ENCODE measurements at regions not wholly inside any gene's neighbourhood (a gene's known extent, or its start where the extent isn't known, plus 50 kb on each side); places are given as distances from the start of the nearest gene placed in this dataset.

- no peak overlapping the region for H3K4me3 ChIP-seq (ENCODE audit: low read length)
- no peak for DNase-seq
- no peaks in the 10 kb centered on the region for H3K27me3 ChIP-seq (ENCODE audit: control insufficient read depth, insufficient read depth, low read length)
- peaks cover 13% of the 10 kb centered on the region for H3K4me1 ChIP-seq (ENCODE audit: control insufficient read depth, insufficient read depth, low read length)
- H3K36me3 ChIP-seq (ENCODE audit: control insufficient read depth, insufficient read depth, low read length), result no peaks in the 10 kb centered on the region
- H3K9me3 ChIP-seq (replicated peaks; ENCODE audit: control insufficient read depth, low read depth, low read length), result no peaks in the 10 kb centered on the region
- H3K27ac ChIP-seq (ENCODE audit: low read length), result no peak overlapping the region
- WGBS (ENCODE audit: insufficient coverage), result 88% methylated on average over 2 of the region's 6 CpGs
These were observed 85.4 kb downstream of the IER5 start for GRCh38 chr1:181173761-181174447.

GRCh38 chr1:181174861-181175260 lies 86.4 kb downstream of the IER5 start:
- H3K4me1 ChIP-seq (ENCODE audit: control insufficient read depth, insufficient read depth, low read length), result peaks cover 23% of the 10 kb centered on the region
- H3K9me3 ChIP-seq (replicated peaks; ENCODE audit: control insufficient read depth, low read depth, low read length), result no peaks in the 10 kb centered on the region
- no peaks in the 10 kb centered on the region for H3K27me3 ChIP-seq (ENCODE audit: control insufficient read depth, insufficient read depth, low read length)
- H3K36me3 ChIP-seq (ENCODE audit: control insufficient read depth, insufficient read depth, low read length), result no peaks in the 10 kb centered on the region
- H3K27ac ChIP-seq (ENCODE audit: low read length), result no peak overlapping the region
- 41% methylated on average over 2 of the region's 4 CpGs for WGBS (ENCODE audit: insufficient coverage)
- DNase-seq, result no peak
- H3K4me3 ChIP-seq (ENCODE audit: low read length), result no peak overlapping the region

- 88% methylated on average over 3 of the region's 6 CpGs for WGBS (ENCODE audit: insufficient coverage)
- Histone ChIP-seq H3K4me1 (ENCODE audit: control insufficient read depth, insufficient read depth, low read length) (peaks cover 28% of the 10 kb centered on the region), H3K9me3 (replicated peaks; ENCODE audit: control insufficient read depth, low read depth, low read length) (no peaks in the 10 kb centered on the region), H3K27ac (ENCODE audit: low read length) (no peak overlapping the region), H3K27me3 (ENCODE audit: control insufficient read depth, insufficient read depth, low read length) (no peaks in the 10 kb centered on the region), H3K4me3 (ENCODE audit: low read length) (no peak overlapping the region), H3K36me3 (ENCODE audit: control insufficient read depth, insufficient read depth, low read length) (no peaks in the 10 kb centered on the region)
- no peak for DNase-seq
These were observed 86.9 kb downstream of the IER5 start for GRCh38 chr1:181175356-181175910.

GRCh38 chr1:181175955-181176354 lies 87.5 kb downstream of the IER5 start:
- Histone ChIP-seq H3K9me3 (replicated peaks; ENCODE audit: control insufficient read depth, low read depth, low read length) (no peaks in the 10 kb centered on the region), H3K4me3 (ENCODE audit: low read length) (no peak overlapping the region), H3K36me3 (ENCODE audit: control insufficient read depth, insufficient read depth, low read length) (no peaks in the 10 kb centered on the region), H3K4me1 (ENCODE audit: control insufficient read depth, insufficient read depth, low read length) (peaks cover 34% of the 10 kb centered on the region), H3K27ac (ENCODE audit: low read length) (no peak overlapping the region), H3K27me3 (ENCODE audit: control insufficient read depth, insufficient read depth, low read length) (no peaks in the 10 kb centered on the region)
- 79% methylated on average over 4 of the region's 5 CpGs for WGBS (ENCODE audit: insufficient coverage)
- no peak for DNase-seq

- peak overlapping the region; percentile 42 for H3K27ac ChIP-seq (ENCODE audit: low read length)
- WGBS (ENCODE audit: insufficient coverage), result 52% methylated on average over 3 of the region's 9 CpGs
- no peaks in the 10 kb centered on the region for H3K27me3 ChIP-seq (ENCODE audit: control insufficient read depth, insufficient read depth, low read length)
- no peaks in the 10 kb centered on the region for H3K9me3 ChIP-seq (replicated peaks; ENCODE audit: control insufficient read depth, low read depth, low read length)
- H3K4me1 ChIP-seq (ENCODE audit: control insufficient read depth, insufficient read depth, low read length), result peaks cover 43% of the 10 kb centered on the region
- DNase-seq, result peak; percentile 13
- no peak overlapping the region for H3K4me3 ChIP-seq (ENCODE audit: low read length)
- H3K36me3 ChIP-seq (ENCODE audit: control insufficient read depth, insufficient read depth, low read length), result no peaks in the 10 kb centered on the region
These were observed 89.9 kb downstream of the IER5 start for GRCh38 chr1:181178241-181178879.

GRCh38 chr1:181179279-181179986 lies 90.9 kb downstream of the IER5 start:
- no peaks in the 10 kb centered on the region for H3K27me3 ChIP-seq (ENCODE audit: control insufficient read depth, insufficient read depth, low read length)
- H3K36me3 ChIP-seq (ENCODE audit: control insufficient read depth, insufficient read depth, low read length), result no peaks in the 10 kb centered on the region
- DNase-seq, result no peak
- H3K4me3 ChIP-seq (ENCODE audit: low read length), result no peak overlapping the region
- peak overlapping the region; percentile 92 for H3K27ac ChIP-seq (ENCODE audit: low read length)
- WGBS (ENCODE audit: insufficient coverage), result 40% methylated on average over 1 of the region's 10 CpGs
- peaks cover 43% of the 10 kb centered on the region for H3K4me1 ChIP-seq (ENCODE audit: control insufficient read depth, insufficient read depth, low read length)
- H3K9me3 ChIP-seq (replicated peaks; ENCODE audit: control insufficient read depth, low read depth, low read length), result no peaks in the 10 kb centered on the region

GRCh38 chr1:181179987-181180365 lies 91.5 kb downstream of the IER5 start:
- Histone ChIP-seq H3K36me3 (ENCODE audit: control insufficient read depth, insufficient read depth, low read length) (no peaks in the 10 kb centered on the region), H3K9me3 (replicated peaks; ENCODE audit: control insufficient read depth, low read depth, low read length) (no peaks in the 10 kb centered on the region), H3K4me1 (ENCODE audit: control insufficient read depth, insufficient read depth, low read length) (peaks cover 43% of the 10 kb centered on the region), H3K27me3 (ENCODE audit: control insufficient read depth, insufficient read depth, low read length) (no peaks in the 10 kb centered on the region), H3K4me3 (ENCODE audit: low read length) (no peak overlapping the region), H3K27ac (ENCODE audit: low read length) (peak overlapping the region; percentile 92)
- peak; percentile 93 for DNase-seq
- WGBS (ENCODE audit: insufficient coverage), result 3% methylated on average over 5 of the region's 6 CpGs

- peak; percentile 68 for DNase-seq
- peak overlapping the region; percentile 92 for H3K27ac ChIP-seq (ENCODE audit: low read length)
- H3K4me1 ChIP-seq (ENCODE audit: control insufficient read depth, insufficient read depth, low read length), result peaks cover 43% of the 10 kb centered on the region
- H3K9me3 ChIP-seq (replicated peaks; ENCODE audit: control insufficient read depth, low read depth, low read length), result no peaks in the 10 kb centered on the region
- no peaks in the 10 kb centered on the region for H3K36me3 ChIP-seq (ENCODE audit: control insufficient read depth, insufficient read depth, low read length)
- no peaks in the 10 kb centered on the region for H3K27me3 ChIP-seq (ENCODE audit: control insufficient read depth, insufficient read depth, low read length)
- no peak overlapping the region for H3K4me3 ChIP-seq (ENCODE audit: low read length)
- no CpG with 5 or more reads among the region's 11 CpGs for WGBS (ENCODE audit: insufficient coverage)
These were observed 92.0 kb downstream of the IER5 start for GRCh38 chr1:181180407-181181031.

GRCh38 chr1:181181792-181182585 lies 93.5 kb downstream of the IER5 start:
- Histone ChIP-seq H3K27me3 (ENCODE audit: control insufficient read depth, insufficient read depth, low read length) (no peaks in the 10 kb centered on the region), H3K4me3 (ENCODE audit: low read length) (no peak overlapping the region), H3K9me3 (replicated peaks; ENCODE audit: control insufficient read depth, low read depth, low read length) (no peaks in the 10 kb centered on the region), H3K4me1 (ENCODE audit: control insufficient read depth, insufficient read depth, low read length) (peaks cover 43% of the 10 kb centered on the region), H3K36me3 (ENCODE audit: control insufficient read depth, insufficient read depth, low read length) (no peaks in the 10 kb centered on the region), H3K27ac (ENCODE audit: low read length) (no peak overlapping the region)
- WGBS (ENCODE audit: insufficient coverage), result 64% methylated on average over 7 of the region's 11 CpGs
- DNase-seq, result no peak
